Esophagus muscularis mucosa (tissue), 4 donors: ENCODE measurements at regions not wholly inside any gene's neighbourhood (a gene's known extent, or its start where the extent isn't known, plus 50 kb on each side); places are given as distances from the start of the nearest gene placed in this dataset.

Experiments used
- DNase-seq: peaks from one replicate; pipeline ENCODE4 v3.0.0-alpha.2; 2017; ENCODE audit errors: extremely low spot score
- H3K27ac ChIP-seq, 4 donors: fragments of 200-600 bp; sonication (generic); replicated peaks in 1 of 4; 1 replicate in 3 of 4; 2 replicates in 1 of 4; pipeline ENCODE4 v1.5.1; 2016 to 2019; ENCODE audit warnings: mild to moderate bottlenecking in 1 of 4
- H3K27me3 ChIP-seq, 4 donors: fragments of 200-600 bp; sonication (generic); one replicate each; pipeline versions ENCODE4 v1.5.1 to v1.6.0; 2016 to 2019
- H3K36me3 ChIP-seq, 4 donors: fragments of 200-600 bp; sonication (generic); one replicate each; pipeline ENCODE4 v1.5.1; 2016 to 2019
- H3K4me1 ChIP-seq, 4 donors: fragments of 200-600 bp; sonication (generic); one replicate each; pipeline ENCODE4 v1.5.1; 2016 to 2019
- H3K4me3 ChIP-seq, 4 donors: fragments of 200-600 bp; sonication (generic); 1 replicate in 2 of 4; 2 replicates in 2 of 4; pipeline ENCODE4 v1.5.1; 2016 to 2019; ENCODE audit warnings: mild to moderate bottlenecking in 4 of 4, moderate library complexity in 1 of 4
- H3K9me3 ChIP-seq, 4 donors: fragments of 200-600 bp; sonication (generic); 1 replicate in 3 of 4; 2 replicates in 1 of 4; pipeline ENCODE4 v1.5.1; 2016 to 2019
- EP300 ChIP-seq: sonication (generic); formaldehyde crosslinking; IDR thresholded peaks from one replicate; pipeline ENCODE4 v1.6.1; 2017; ENCODE audit warnings: antibody characterized with exemption
- POLR2A ChIP-seq: fragments of 450-650 bp; IDR thresholded peaks from one replicate; pipeline ENCODE4 v1.6.1; 2017; ENCODE audit warnings: antibody characterized with exemption, moderate library complexity, mild to moderate bottlenecking, low read depth
- POLR2AphosphoS5 ChIP-seq, 2 donors: sonication (generic); formaldehyde crosslinking; IDR thresholded peaks; one replicate each; pipeline ENCODE4 v1.6.1; 2017; ENCODE audit warnings: antibody characterized with exemption in 2 of 2
- WGBS: methylation state at CpG from one replicate; pipeline ENCODE4 v1.1.5; 2018; 5-methylcytosine and 5-hydroxymethylcytosine counted together
- intact Hi-C: fragments of 100-400 bp; cut with DNase I; formaldehyde crosslinking; loops from one replicate; pipeline ENCODE4 v1.15.1; 2023
- TF ChIP-seq, protein P1 (sequence below), 3 experiments: fragments of 200-600 bp in 2 of 3; fragments of 450-650 bp in 1 of 3; sonication (generic) in 2 of 3; IDR thresholded peaks; one replicate each; pipeline ENCODE4 v1.5.1; 2017 to 2019; ENCODE audit warnings: antibody characterized with exemption in 3 of 3, mild to moderate bottlenecking in 2 of 3, moderate library complexity in 1 of 3

- 69% methylated on average over 2 of the region's 2 CpGs for WGBS
- Histone ChIP-seq H3K36me3 (no peaks in the 10 kb centered on the region), H3K4me3 (no peak overlapping the region), H3K27me3 (no peaks in the 10 kb centered on the region), H3K27ac (no peak overlapping the region), H3K9me3 (no peaks in the 10 kb centered on the region), H3K4me1 (no peaks in the 10 kb centered on the region)
- intact Hi-C loops: no loop called here
- no peak for DNase-seq
- TF ChIP-seq, protein P1, sequence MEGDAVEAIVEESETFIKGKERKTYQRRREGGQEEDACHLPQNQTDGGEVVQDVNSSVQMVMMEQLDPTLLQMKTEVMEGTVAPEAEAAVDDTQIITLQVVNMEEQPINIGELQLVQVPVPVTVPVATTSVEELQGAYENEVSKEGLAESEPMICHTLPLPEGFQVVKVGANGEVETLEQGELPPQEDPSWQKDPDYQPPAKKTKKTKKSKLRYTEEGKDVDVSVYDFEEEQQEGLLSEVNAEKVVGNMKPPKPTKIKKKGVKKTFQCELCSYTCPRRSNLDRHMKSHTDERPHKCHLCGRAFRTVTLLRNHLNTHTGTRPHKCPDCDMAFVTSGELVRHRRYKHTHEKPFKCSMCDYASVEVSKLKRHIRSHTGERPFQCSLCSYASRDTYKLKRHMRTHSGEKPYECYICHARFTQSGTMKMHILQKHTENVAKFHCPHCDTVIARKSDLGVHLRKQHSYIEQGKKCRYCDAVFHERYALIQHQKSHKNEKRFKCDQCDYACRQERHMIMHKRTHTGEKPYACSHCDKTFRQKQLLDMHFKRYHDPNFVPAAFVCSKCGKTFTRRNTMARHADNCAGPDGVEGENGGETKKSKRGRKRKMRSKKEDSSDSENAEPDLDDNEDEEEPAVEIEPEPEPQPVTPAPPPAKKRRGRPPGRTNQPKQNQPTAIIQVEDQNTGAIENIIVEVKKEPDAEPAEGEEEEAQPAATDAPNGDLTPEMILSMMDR (IDR thresholded peaks at IDR 0.05): no peak
- TF ChIP-seq EP300 (no peak), POLR2A (no peak), POLR2AphosphoS5 (IDR thresholded peaks at IDR 0.05) (no peak)
Measured at GRCh38 chr14:83251402-83251801, 1717.7 kb upstream of the SEL1L start.

- no peak overlapping the region for H3K27ac ChIP-seq
- no peak for DNase-seq
- TF ChIP-seq, protein P1 (IDR thresholded peaks at IDR 0.05): no peak
- TF ChIP-seq EP300: no peak
- TF ChIP-seq POLR2A: no peak
- TF ChIP-seq POLR2AphosphoS5 (IDR thresholded peaks at IDR 0.05): no peak
- no peaks in the 10 kb centered on the region for H3K9me3 ChIP-seq
- H3K4me3 ChIP-seq: no peak overlapping the region
- intact Hi-C loops: no loop called here
- H3K4me1 ChIP-seq: no peaks in the 10 kb centered on the region
- no peaks in the 10 kb centered on the region for H3K27me3 ChIP-seq
- WGBS: 66% methylated on average over 2 of the region's 2 CpGs
- H3K36me3 ChIP-seq: no peaks in the 10 kb centered on the region
Measured at GRCh38 chr14:83253870-83254269, 1720.2 kb upstream of the SEL1L start.

- Histone ChIP-seq H3K36me3 (no peaks in the 10 kb centered on the region), H3K4me3 (no peak overlapping the region), H3K27ac (no peak overlapping the region), H3K9me3 (no peaks in the 10 kb centered on the region), H3K4me1 (no peaks in the 10 kb centered on the region), H3K27me3 (no peaks in the 10 kb centered on the region)
- 88% methylated on average over 2 of the region's 2 CpGs for WGBS
- intact Hi-C loops: no loop called here
- TF ChIP-seq POLR2A: no peak
- no peak for TF ChIP-seq POLR2AphosphoS5 (IDR thresholded peaks at IDR 0.05)
- TF ChIP-seq EP300: no peak
- TF ChIP-seq, protein P1 (IDR thresholded peaks at IDR 0.05): no peak
- no peak for DNase-seq
Measured at GRCh38 chr14:83255015-83255726, 1721.5 kb upstream of the SEL1L start.

GRCh38 chr14:83255727-83256090 lies 1722.1 kb upstream of the SEL1L start:
- Histone ChIP-seq H3K4me1 (no peaks in the 10 kb centered on the region), H3K36me3 (no peaks in the 10 kb centered on the region), H3K4me3 (no peak overlapping the region), H3K9me3 (no peaks in the 10 kb centered on the region), H3K27me3 (no peaks in the 10 kb centered on the region), H3K27ac (no peak overlapping the region)
- TF ChIP-seq, protein P1 (IDR thresholded peaks at IDR 0.05): no peak
- TF ChIP-seq POLR2AphosphoS5 (IDR thresholded peaks at IDR 0.05) (no peak), POLR2A (no peak), EP300 (no peak)
- intact Hi-C loops: no loop called here
- DNase-seq: no peak
- 90% methylated on average over 1 of the region's 1 CpG for whole genome bisulfite sequencing
